A673 (cell line): ENCODE measurements at regions not wholly inside any gene's neighbourhood (a gene's known extent, or its start where the extent isn't known, plus 50 kb on each side); places are given as distances from the start of the nearest gene placed in this dataset.

Experiments
- BruUV-seq: library from RNA; stranded (reverse); fragments of 400-500 nt; replicated peaks from 2 replicates; lab custom pipeline; 2021; lab: Mats Ljungman, UMichigan
- CTCF ChIA-PET: fragments of 300-600 bp; sonication (Branson Sonifier 250); formaldehyde crosslinking; loops from one replicate; lab custom pipeline; 2022; ENCODE audit warnings: antibody characterized with exemption; lab: Charles Lee
- POLR2A ChIA-PET: fragments of 300-600 bp; sonication (Branson Sonifier 250); formaldehyde crosslinking; loops from one replicate; lab custom pipeline; 2022; ENCODE audit warnings: antibody characterized with exemption; ENCODE audit not compliant: low non-redundant PET; lab: Charles Lee
- DNase-seq: peaks from one replicate; pipeline ENCODE4 v3.0.0-alpha.2; 2015; ENCODE audit warnings: low spot score
- H3K27ac ChIP-seq: fragments of 200-600 bp; sonication (generic); 2 replicates; pipeline ENCODE4 v1.5.1; 2016; ENCODE audit warnings: mixed run types, low read depth, mild to moderate bottlenecking, mixed read lengths, antibody characterized with exemption, low read length; ENCODE audit not compliant: poor library complexity, severe bottlenecking
- H3K27me3 ChIP-seq: fragments of 200-600 bp; sonication (generic); replicated peaks from 2 replicates; pipeline ENCODE4 v1.6.1; 2017; ENCODE audit warnings: mixed run types, low read depth, mild to moderate bottlenecking, mixed read lengths, antibody characterized with exemption, low read length; ENCODE audit not compliant: insufficient read depth, poor library complexity
- H3K36me3 ChIP-seq: fragments of 200-600 bp; sonication (generic); 2 replicates; pipeline ENCODE4 v1.6.1; 2016; ENCODE audit warnings: mixed run types, mild to moderate bottlenecking, mixed read lengths, antibody characterized with exemption, low read length; ENCODE audit not compliant: insufficient read depth, poor library complexity, severe bottlenecking
- H3K4me1 ChIP-seq: fragments of 200-600 bp; sonication (generic); 2 replicates; pipeline ENCODE4 v1.6.1; 2017; ENCODE audit warnings: mixed run types, mild to moderate bottlenecking, mixed read lengths, antibody characterized with exemption, low read length; ENCODE audit not compliant: insufficient read depth, poor library complexity, severe bottlenecking
- H3K4me3 ChIP-seq: fragments of 200-600 bp; sonication (generic); 2 replicates; pipeline ENCODE4 v1.5.1; 2016; ENCODE audit warnings: low read depth, mixed run types, mild to moderate bottlenecking, mixed read lengths, low read length; ENCODE audit not compliant: poor library complexity, severe bottlenecking
- H3K9me3 ChIP-seq: fragments of 200-600 bp; sonication (generic); 2 replicates; pipeline ENCODE4 v1.6.1; 2016; ENCODE audit warnings: mixed run types, low read depth, mild to moderate bottlenecking, mixed read lengths, antibody characterized with exemption, low read length; ENCODE audit not compliant: poor library complexity, severe bottlenecking
- EZH2 ChIP-seq: fragments of 200-600 bp; sonication (generic); IDR thresholded peaks from 2 replicates; pipeline ENCODE4 v1.6.1; 2017; ENCODE audit warnings: borderline replicate concordance, low read depth, mild to moderate bottlenecking, mixed read lengths, antibody characterized with exemption, low read length; ENCODE audit not compliant: poor library complexity, severe bottlenecking
- intact Hi-C: fragments of 100-400 bp; cut with micrococcal nuclease; formaldehyde crosslinking; loops from one replicate; pipeline ENCODE4 v1.10.0; 2022; ENCODE audit not compliant: unreplicated experiment
- TF ChIP-seq, protein P1 (sequence below): fragments of 300-800, 200-600 bp; sonication (generic); conservative IDR thresholded peaks from 2 replicates; pipeline ENCODE4 v1.5.1; 2017; ENCODE audit warnings: low read depth, mild to moderate bottlenecking, antibody characterized with exemption, low read length, moderate library complexity, mixed read lengths

DNA sequence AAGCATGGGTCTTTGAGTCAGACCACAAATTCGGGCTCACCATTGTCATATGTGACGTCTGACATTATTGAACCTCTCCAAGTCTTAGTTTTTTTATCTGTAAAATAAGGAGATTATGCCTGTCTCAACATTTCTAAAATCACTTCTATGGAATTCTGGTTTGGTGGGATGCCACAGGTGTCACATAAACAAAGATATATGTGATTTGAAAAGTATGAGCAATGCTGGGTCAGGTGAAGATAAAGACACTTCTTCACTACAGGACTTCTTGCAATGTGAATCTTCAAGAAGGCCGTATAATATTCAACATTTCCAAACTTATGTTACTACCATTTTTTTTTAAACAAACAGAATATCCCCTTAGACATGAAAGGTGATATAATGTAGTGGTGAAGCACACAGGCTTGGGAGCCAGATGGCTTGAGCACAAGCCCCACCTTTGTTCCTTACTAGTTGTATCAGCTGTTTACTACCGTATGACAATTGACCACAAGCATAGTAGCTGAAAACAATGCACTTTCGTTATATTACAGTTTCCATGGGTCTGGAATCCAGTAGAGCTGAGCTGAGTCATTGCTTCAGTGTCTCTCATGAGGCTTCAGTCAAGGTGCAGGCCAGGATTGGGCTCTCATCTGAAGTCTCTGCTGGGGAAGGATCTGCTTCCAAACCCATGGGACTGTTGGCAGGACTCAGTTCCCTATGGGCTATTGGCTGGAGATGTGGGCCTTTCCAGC is 87.7 kb downstream of the UTP18 start:
- no peak for DNase-seq
- ChIA-PET CTCF (no interaction called here), POLR2A (no interaction called here)
- Histone ChIP-seq H3K9me3 (no peaks in the 10 kb centered on the region), H3K4me3 (no peak overlapping the region), H3K4me1 (no peaks in the 10 kb centered on the region), H3K27ac (no peak overlapping the region), H3K36me3 (no peaks in the 10 kb centered on the region), H3K27me3 (peaks cover 49% of the 10 kb centered on the region)
- no peak for TF ChIP-seq EZH2
- TF ChIP-seq, protein P1, sequence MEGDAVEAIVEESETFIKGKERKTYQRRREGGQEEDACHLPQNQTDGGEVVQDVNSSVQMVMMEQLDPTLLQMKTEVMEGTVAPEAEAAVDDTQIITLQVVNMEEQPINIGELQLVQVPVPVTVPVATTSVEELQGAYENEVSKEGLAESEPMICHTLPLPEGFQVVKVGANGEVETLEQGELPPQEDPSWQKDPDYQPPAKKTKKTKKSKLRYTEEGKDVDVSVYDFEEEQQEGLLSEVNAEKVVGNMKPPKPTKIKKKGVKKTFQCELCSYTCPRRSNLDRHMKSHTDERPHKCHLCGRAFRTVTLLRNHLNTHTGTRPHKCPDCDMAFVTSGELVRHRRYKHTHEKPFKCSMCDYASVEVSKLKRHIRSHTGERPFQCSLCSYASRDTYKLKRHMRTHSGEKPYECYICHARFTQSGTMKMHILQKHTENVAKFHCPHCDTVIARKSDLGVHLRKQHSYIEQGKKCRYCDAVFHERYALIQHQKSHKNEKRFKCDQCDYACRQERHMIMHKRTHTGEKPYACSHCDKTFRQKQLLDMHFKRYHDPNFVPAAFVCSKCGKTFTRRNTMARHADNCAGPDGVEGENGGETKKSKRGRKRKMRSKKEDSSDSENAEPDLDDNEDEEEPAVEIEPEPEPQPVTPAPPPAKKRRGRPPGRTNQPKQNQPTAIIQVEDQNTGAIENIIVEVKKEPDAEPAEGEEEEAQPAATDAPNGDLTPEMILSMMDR: no peak
- no TSS peak for BruUV-seq
- intact Hi-C loops: no loop called here

DNA sequence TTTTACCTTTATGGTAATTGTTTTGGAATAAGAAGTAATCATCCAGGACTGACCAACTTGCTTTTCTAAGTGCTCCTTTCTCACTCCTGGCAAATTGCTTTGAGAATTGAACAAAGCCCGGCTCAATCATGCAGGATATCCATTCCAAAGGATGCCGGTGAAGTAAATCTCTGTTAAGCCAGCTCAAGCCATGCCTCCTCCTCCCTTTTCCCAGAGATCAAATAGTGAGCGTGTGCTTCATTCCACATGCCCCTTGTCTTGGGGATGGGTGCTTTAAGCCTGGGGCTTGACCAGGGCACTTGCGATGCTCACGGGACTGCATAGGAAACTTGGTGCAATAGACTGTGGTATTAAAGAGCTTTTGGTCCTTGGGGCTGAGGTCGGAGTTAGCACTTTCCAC is 90.7 kb downstream of the UTP18 start:
- BruUV-seq: no TSS peak
- ChIA-PET POLR2A (no interaction called here), CTCF (no interaction called here)
- intact Hi-C loops: no loop called here
- no peak for DNase-seq
- no peak overlapping the region for H3K4me3 ChIP-seq
- peaks cover 79% of the 10 kb centered on the region for H3K27me3 ChIP-seq
- no peak overlapping the region for H3K27ac ChIP-seq
- H3K9me3 ChIP-seq: no peaks in the 10 kb centered on the region
- H3K36me3 ChIP-seq: no peaks in the 10 kb centered on the region
- H3K4me1 ChIP-seq: no peaks in the 10 kb centered on the region
- TF ChIP-seq, protein P1: no peak
- no peak for TF ChIP-seq EZH2

DNA sequence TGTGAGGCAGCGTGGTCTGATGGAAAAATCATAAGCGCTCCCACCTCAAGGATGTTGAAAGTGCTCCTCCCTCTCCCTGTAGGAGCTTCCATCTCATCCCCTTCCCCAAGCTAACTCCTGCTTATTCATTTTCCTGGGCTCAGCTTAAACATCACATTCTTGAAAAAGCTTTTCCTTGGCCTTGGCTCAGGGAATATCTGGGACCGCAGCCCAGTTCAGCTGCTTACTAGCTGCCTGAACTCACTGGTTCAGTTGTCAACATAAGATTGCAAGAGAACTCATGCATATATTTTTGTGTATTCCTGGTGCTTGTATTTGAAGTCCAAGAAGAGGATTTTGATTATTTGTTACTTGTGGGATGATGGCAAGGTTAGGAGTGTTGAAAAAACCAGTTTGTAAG is 91.5 kb downstream of the UTP18 start:
- no peak for DNase-seq
- TF ChIP-seq EZH2: no peak
- TF ChIP-seq, protein P1: no peak
- no peak overlapping the region for H3K4me3 ChIP-seq
- no peaks in the 10 kb centered on the region for H3K9me3 ChIP-seq
- no TSS peak for BruUV-seq
- H3K27me3 ChIP-seq: peaks cover 87% of the 10 kb centered on the region
- intact Hi-C loops: no loop called here
- H3K4me1 ChIP-seq: no peaks in the 10 kb centered on the region
- ChIA-PET CTCF (no interaction called here), POLR2A (no interaction called here)
- no peaks in the 10 kb centered on the region for H3K36me3 ChIP-seq
- H3K27ac ChIP-seq: no peak overlapping the region
